Right lung (tissue), 2 donors: ENCODE measurements at regions not wholly inside any gene's neighbourhood (a gene's known extent, or its start where the extent isn't known, plus 50 kb on each side); places are given as distances from the start of the nearest gene placed in this dataset.

Experiments
- DNase-seq, 2 donors: peaks; one replicate each; pipeline ENCODE4 v3.0.0-alpha.2; 2013

DNA sequence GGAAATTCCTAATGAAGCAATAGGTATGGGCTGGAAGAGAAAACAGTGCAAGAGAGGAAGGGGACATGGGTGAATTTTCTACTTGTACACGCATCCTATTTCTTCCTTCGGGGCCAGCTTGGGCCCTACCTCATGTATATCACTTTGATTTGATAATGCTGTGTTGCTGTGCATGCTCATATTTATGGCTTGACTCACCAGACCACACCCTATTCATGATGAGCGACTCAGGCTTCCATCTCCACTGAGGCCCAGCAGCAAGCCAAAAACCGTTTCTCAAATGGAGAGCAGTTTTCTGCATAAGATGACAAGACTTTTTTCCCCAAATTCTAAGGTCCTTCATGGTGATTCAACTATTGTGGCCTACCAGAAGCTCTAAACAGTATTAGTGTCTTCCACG lies 2039.1 kb upstream of the CDH9 start:
- DNase-seq = no peak

DNA sequence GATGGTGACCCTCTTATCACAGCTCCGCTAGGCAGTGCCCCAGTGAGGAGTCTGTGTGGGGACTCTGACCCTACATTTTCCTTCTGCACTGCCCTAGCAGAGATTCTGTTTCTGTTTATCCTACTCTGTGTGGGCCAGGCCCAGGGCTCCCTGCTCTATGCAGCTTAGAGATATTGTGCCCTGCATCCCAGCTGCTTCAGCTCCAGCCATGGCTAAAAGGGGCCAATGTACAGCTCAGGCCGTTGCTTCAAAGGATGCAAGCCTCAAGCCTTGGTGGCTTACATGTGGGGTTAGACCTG lies 2030.7 kb upstream of the CDH9 start:
- no peak for DNase-seq

DNA sequence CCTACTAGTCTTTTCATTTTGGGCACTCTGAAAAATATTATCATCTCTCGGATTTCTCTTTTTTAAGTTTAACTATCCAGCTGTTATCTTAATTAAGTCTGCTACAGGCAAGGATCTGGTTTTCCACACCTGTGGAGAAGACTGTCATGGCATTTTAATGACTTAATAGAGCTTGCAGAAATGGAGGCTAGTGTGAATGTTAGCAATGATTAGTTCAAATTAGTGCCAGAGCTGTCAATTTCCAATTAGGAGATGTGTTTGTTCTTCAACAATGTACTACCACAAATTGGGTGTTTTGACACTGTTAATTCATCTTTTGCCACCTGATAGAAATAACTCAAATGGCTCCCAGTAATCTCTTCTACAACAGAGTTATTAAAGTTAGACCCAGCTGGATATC lies 2023.0 kb upstream of the CDH9 start:
- no peak for DNase-seq

DNA sequence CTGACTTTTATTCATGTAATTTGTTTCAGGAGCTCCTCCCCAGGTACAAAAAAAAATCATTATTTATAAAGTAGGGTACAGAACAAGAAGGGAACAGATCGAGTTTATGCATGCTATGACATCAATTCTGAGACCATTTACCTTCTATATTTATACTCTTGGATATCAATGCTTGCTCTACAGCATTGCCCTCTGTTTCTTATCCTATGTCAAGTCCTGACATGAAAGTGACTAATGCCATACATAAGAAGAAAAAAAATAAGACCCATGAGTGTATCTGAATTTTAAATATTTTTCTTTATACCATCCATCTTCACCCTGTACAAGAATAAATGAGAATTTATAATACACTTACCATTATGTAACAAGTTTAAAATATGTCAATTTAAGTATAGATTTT lies 2016.3 kb upstream of the CDH9 start:
- DNase-seq = no peak

DNA sequence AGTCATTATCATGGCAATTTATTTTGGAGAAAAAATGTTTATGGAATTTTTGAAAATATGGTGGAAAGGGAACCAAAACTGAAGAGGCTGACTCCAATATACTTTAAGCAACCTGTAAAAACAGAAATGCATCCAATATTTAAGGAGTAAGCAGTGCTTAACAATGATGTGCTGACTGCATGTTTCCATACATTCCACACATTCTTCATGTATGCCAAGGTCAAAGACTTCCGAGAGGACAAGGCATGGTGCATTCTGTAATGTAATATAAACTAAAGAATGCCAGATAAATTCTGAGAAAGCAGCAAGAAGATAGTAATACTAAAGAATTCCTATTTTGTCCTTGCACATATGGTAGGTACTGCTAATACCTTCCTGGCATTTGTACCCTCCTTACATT lies 2015.9 kb upstream of the CDH9 start:
- no peak for DNase-seq

DNA sequence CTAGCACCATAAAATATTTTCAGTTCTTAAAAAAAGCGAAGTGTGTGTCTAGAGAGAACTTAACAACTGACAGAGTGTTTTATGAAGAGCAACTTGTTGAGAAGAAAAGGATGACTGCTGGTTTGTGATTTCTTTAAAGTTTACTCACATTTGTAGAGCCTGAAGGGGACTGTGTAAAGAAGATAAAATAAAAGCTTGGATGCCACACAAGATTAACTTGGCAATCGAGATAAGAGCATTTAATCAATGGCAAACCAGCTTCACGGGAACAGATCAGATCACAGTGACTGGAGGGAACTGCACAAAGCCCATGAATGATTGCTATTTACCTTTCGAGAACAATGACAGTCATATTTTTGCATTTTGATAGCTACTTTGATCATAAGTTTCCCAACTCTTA lies 2013.1 kb upstream of the CDH9 start:
- no peak for DNase-seq

DNA sequence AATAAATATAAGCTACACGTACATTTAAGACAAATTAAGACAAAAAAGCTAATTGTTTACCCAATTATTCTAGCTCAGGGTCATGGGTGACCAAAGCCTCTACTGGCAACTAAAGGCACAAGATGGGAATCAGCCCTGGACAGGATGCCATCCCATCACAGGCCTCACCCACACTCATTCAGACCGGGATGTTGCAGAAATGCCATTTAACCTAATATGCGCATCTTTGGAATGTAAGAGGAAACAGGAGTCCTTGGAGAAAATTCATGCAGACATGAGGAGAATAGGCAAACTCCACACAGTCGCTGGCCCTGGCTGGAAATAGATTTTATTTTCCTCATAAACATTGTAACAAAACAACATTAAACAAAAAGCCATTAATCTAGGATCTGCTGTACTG lies 2003.8 kb upstream of the CDH9 start:
- no peak for DNase-seq

DNA sequence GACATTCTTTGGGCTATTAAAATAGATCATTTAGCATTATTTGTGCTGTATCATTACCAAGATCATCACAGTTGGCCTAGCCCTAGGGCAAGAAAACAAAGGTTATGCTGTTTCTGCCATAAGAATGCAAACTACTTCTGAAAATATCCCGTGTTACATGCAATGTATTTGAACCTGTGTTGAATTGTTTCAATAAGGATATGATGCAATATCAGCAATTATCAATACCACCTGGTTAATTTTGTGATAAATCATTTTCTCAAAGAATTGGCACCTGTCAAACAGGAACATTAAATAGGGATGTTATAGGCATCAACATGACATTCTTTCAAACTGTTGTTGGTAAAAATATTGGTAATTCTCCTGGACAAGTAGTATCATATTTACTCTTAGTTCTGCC lies 2002.0 kb upstream of the CDH9 start:
- DNase-seq = no peak

DNA sequence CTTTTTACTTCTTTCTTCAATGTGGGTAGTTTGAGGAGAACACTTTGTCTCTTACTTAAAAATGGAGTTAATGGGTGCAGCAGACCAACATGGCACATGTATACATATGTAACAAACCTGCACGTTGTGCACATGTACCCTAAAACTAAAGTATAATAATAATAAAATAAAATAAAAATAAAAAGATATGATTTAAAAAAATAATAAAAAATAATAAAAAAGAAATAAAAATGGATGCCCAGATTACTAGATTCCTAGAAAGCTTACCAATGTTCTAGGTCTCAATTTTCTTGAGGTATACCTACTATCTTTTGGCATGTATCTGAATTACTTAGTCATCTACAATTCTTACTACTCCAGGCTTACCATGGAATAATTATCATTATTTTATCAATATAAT lies 2001.6 kb upstream of the CDH9 start:
- no peak for DNase-seq

DNA sequence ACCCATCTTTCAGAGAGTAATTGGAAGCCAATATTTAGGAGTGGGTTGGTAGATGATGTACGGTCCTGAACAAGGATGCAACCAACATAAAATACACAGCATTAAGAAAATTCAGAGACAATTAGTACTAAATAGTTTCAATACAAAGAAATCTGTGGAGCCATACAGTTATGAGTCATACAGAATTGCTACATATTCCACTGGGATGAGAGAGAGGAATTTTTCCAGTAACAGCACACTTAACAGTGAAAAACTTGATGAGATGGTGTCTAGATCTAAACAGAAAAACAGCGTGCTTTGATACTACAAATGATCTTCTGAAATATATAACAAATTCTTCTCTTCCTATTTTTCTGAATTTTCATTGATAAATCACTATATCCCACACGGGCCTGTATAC lies 1999.3 kb upstream of the CDH9 start:
- DNase-seq = no peak

DNA sequence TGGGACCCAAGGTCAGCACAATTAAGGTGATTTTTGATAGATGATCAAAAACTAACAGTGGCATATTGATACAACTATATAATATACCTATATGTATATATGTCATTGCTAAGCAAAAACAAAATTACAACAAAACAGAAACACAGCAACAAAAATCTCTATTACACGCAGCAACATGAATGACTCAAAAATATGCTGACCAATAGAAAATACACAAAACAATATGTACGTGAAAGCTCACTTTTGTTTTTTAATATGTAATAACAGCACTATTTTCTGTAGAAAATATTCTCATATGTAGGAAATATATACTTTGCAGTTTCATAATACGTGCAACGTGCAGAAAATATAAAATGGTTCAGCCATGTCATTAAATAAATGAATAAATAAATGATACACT lies 1985.7 kb upstream of the CDH9 start:
- DNase-seq = no peak

DNA sequence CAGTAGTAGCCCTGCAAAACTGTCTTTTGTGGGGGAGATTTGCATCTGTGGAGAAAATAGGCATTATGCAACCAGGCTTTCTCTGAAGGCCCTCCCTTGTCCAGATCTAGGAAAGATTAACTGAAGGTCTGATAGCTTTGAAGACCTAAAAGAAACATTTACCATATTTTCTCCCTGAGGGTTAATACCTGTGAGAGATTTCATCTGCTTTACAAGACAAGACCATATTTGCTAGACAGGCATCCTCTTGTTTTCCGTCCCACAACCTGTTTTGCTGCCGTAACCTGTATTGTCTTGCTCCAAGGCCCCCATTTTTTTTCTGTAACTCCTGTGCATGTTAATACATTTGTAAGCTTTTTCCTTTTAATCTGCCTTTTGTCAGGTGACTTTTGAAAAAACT lies 1985.2 kb upstream of the CDH9 start:
- DNase-seq = no peak

DNA sequence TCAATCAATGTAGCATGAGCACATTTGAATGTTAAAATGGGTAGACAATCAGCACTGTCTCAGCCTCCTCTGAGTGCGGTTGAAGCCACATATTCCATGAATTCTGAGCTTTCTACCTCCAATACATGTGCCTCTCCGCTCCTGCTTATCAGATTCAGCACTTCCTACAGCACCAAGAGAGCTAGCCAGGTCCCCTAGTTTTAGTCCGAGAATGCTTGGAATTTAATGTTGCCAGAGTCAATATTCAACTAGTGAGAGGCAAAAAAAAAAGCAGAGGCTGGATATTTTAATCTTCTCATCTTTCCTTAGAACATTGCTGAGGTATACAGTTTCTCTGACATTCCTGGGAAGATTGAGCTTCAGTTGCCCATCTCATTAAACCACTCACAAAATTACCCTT lies 1979.1 kb upstream of the CDH9 start:
- DNase-seq = no peak

DNA sequence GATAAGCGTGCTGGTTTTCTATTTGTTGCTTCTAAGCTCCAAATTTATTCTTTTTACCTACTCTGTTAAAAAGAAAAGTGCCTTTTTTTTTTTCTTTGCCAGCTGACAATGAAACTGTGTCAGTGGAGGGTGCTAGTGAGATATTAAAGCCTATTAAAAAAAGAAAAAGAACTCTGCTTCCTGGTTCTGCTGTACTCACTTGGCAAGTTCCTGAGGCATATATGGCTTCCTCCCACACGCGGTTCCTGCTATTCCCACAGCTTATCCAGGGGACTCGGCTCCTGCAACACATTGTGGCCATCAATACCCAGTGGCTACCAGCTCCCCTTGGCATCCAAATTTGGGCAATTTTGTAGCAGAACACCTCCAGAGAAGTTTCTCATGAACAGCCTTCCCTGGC lies 1977.7 kb upstream of the CDH9 start:
- DNase-seq = no peak

DNA sequence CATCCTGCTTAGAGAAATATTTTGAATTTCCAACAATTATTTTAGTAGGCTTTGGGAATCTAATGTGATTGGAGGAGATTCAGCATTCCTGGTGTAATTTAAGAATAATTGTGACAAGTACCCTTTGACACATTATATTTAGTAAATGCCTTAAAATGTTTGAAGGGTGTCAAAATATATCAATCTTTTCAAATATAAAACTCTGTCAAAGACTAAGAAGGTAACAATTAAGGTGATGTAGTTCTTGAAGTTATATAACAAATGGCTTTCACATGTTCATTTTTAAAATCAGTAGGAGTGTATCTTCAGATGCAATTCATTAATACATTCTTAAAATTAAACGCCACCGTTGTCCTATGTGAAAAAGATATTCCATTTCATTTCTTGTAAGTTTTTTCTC lies 1977.1 kb upstream of the CDH9 start:
- DNase-seq = no peak

DNA sequence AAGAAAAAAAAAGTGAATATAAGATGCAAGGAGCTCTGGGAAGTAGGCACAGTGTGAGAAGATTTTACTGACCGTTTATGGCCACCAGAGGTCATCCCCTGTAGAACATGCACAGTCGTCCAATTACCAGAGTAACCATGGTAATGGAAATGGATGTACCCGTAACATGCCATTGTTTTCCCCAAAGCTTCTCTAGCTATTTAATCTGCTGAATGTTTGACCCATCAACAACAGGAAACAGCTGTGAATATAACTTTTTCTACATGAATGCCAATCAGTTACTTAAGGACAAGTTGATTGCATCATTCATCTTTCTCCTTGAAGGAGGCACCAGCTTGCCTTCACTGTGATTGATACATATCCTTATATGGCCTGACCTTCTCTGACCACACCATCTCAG lies 1967.0 kb upstream of the CDH9 start:
- no peak for DNase-seq

DNA sequence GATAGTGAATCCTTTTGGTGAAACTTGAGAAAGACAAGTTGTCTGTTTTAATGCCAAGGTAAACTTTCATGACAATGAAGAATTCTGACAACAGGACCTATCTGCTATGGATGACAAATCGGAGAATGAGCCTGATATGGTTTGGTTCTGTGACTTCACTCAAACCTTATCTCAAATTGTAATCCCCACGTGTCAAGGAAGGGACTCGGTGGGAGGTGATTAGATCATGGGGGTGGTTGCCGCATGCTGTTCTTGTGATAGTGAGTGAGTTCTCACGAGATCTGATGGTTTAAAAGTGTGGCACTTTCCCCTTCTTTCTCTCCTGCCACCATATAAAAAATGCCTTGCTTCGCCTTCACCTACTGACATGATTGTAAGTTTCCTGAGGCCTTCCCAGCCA lies 1964.1 kb upstream of the CDH9 start:
- DNase-seq = no peak

DNA sequence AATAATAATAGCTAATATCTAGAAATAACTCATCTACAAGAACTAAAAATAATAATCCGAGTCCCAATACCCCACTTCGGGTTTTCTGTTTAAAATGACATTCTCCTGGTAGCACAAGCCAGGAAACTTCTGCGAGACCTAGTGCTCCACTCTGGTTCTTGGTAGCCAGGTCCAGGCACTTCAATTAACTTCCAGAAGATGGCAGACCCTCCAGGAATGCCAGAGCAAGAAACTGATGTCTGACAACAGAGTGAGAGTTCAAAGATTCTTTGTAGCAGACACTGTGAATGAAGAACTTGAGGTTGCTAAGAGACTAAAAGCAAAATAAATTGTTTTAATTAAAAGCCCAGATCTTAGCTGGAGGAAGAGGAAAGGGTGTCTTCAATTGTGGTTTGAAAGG lies 1963.3 kb upstream of the CDH9 start:
- DNase-seq = no peak

DNA sequence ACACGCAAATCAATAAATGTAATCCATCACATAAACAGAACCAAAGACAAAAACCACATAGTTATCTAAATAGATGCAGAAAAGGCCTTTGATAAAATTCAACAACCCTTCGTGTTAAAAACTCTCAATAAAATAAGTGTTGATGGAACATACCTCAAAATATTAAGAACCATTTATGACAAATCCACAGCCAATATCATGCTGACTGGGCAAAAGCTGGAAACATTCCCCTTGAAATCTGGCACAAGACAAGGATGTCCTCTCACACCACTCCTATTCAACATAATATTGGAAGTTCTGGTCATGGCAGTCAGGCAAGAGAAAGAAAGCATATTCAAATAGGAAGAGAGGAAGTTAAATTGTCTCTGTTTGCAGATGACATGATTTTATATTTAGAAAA lies 1946.3 kb upstream of the CDH9 start:
- no peak for DNase-seq

DNA sequence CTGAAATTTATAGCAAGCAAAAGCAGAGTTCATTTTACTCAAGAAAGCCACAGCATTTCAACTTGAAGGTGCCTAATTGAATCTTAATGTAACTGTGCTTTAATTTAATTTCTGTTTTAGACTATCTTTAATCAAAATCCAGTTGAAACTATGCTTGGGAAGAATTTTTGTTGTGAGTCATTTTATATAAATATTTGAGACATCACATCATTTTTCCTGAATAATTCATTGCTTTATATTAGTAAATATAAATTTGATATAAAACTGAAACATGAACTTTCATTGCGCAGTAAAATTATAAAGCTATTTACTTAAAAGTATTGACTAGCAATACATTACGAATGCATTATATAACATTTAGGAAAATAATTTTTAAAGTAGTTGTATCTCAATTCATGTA lies 1937.1 kb upstream of the CDH9 start:
- no peak for DNase-seq

DNA sequence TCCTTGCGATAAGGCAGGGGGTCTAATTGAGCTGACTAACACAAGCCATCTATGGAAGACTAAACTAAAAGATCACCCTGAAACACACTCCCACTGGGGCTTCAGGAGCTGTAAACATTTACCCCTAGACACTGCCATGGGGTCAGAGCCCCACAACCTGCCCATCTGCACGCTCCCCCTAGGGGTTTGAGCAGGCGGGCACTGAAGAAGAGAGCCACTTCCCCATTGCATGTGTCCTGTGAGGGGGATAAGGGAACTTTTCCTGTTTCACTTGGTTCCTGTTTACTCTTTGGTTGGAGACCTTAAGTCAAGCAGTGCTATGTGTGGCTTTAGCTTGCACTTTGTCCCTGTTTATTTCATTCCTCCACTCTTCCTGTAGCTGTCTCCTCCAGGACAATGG lies 1929.5 kb upstream of the CDH9 start:
- DNase-seq = no peak

DNA sequence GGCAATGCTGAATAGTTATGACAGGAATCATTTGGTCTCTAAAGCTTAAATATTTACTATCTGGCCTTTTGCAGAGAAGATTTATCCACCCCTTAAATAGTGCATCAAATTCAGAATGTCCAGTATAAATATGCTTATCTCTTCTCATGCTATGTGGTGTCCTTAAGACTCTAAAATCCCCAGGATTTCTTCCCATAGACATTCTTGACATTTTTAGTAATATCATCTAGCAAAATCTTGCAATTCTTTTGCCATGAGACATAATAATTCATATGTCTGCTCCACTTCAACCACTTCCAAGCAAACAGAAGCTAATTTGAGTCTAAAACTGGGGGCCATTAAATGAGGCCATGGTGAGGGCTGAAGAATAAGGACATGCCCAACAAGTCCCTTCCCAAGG lies 1923.4 kb upstream of the CDH9 start:
- DNase-seq = no peak

DNA sequence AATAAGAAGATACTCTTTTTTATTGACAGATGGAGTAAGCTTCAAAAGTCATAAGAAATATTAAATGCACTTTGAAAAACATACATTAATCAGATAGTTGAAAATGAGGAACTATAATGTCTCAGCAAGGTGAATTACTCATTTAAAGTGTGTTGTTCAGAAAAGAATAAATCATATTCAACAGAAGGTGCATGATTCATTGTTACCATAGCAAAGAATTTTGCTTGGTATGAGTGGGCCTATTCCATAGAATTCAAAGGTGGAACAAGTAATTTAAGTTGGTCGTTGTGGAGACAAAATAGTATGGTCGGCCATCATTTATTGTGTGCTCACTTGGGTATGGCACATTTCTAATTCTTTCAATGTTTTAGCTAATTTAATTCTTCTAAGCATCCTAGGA lies 1920.2 kb upstream of the CDH9 start:
- no peak for DNase-seq

DNA sequence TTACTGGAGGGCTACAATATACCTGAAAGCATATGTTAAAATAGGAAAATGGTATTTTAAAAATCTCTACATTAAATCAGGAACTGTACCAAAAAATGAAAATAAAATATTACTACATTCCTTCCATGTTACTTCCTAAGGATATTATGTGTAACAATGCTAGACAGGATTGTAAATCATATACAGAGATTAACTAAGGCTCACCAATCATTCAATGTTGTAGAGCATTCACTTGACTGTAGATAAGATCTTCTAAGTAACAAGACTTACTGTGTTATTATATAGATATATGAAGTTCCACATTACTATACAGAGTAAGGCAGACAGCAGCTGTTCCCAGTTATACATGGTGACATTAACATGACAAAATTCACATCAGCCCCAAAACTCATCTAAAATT lies 1919.1 kb upstream of the CDH9 start:
- no peak for DNase-seq

DNA sequence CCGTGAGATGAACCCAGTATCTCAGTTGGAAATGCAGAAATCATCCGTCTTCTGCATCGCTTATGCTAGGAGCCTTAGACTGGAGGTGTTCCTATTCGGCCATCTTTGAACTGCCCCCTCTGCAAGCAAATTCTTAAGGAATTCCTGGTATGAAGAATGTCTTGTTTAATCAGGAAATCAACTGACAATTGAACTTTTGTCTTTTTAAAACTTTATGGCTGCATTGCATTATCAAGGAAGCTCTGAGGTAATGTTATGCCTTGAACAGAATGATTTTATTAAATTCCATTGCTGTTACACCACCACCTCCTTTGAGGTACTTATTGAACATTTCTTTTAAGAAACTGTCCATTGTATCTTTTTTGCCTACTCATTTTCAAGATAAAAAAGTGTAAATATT lies 1915.7 kb upstream of the CDH9 start:
- DNase-seq = no peak

DNA sequence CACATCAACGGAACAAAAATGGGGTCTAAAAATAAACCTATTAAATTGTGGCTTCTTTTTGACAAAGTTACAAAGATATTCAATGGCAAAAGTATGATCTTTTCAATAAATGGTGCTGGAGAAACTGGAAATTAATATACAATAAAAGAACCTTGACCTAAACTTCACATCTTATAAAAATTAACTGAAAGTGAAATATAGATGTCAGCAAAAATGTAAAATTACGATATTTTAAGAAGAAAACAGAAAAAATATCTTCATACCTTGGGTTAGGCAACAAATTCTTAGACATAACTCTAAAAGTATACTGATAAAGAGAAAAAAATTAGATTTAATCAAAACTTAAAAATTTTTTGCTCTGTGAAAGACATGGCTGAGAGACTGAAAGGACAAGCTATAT lies 1909.5 kb upstream of the CDH9 start:
- DNase-seq = no peak
